GM10248 (cell line): ENCODE measurements at regions not wholly inside any gene's neighbourhood (a gene's known extent, or its start where the extent isn't known, plus 50 kb on each side); places are given as distances from the start of the nearest gene placed in this dataset.

Source experiments
- CTCF ChIA-PET: fragments of 300-600 bp; sonication (Branson Sonifier 250); formaldehyde crosslinking; extraction: SDS; loops from one replicate; lab custom pipeline; 2021; ENCODE audit warnings: antibody characterized with exemption; lab: Yijun Ruan, JAX
- POLR2A ChIA-PET: fragments of 350-650 bp; sonication (Branson Sonifier 250); formaldehyde crosslinking; extraction: SDS; loops from one replicate; lab custom pipeline; 2020; ENCODE audit warnings: antibody characterized with exemption; lab: Yijun Ruan, JAX
- DNase-seq: peaks from one replicate; pipeline ENCODE4 v3.0.0; 2012; ENCODE audit errors: extremely low spot score
- CTCF ChIP-seq: IDR thresholded peaks from 2 replicates; pipeline ENCODE4 v1.5.1; 2012; ENCODE audit warnings: mild to moderate bottlenecking, low read depth; ENCODE audit errors: extremely low read depth, missing control alignments, control extremely low read depth

- CTCF ChIA-PET, result no interaction called here
- no peak for DNase-seq
- POLR2A ChIA-PET, result no interaction called here
- no peak for TF ChIP-seq CTCF
Observed at GRCh38 chr2:55993685-55994084, 70.1 kb upstream of the EFEMP1 start.

GRCh38 chr2:55995211-55995610, 71.6 kb upstream of the EFEMP1 start:
- ChIA-PET CTCF (no interaction called here), POLR2A (no interaction called here)
- DNase-seq, result no peak

GRCh38 chr2:55995902-55996301, 72.3 kb upstream of the EFEMP1 start:
- POLR2A ChIA-PET, result no interaction called here
- DNase-seq, result no peak
- TF ChIP-seq CTCF, result no peak
- CTCF ChIA-PET, result interaction anchor here (1.1 to 1.7 kb wide), 2 partner anchors 19 to 32 kb away, joined by 3 to 5 read pairs; no protein-coding TSS in a partner anchor

More at GRCh38 chr2:55995211-55995610, 71.6 kb upstream of the EFEMP1 start:
- no peak for TF ChIP-seq CTCF

GRCh38 chr2:55999231-55999630, 75.6 kb upstream of the EFEMP1 start:
- ChIA-PET CTCF (no interaction called here), POLR2A (no interaction called here)
- no peak for TF ChIP-seq CTCF
- no peak for DNase-seq

- no peak for DNase-seq
- ChIA-PET CTCF (no interaction called here), POLR2A (no interaction called here)
- no peak for TF ChIP-seq CTCF
Observed at GRCh38 chr2:55999790-56000189, 76.2 kb upstream of the EFEMP1 start.

- no peak for TF ChIP-seq CTCF
- ChIA-PET POLR2A (no interaction called here), CTCF (no interaction called here)
- no peak for DNase-seq
Observed at GRCh38 chr2:56001947-56002346, 78.4 kb upstream of the EFEMP1 start.
